GM12864 (cell line): ENCODE measurements at regions not wholly inside any gene's neighbourhood (a gene's known extent, or its start where the extent isn't known, plus 50 kb on each side); places are given as distances from the start of the nearest gene placed in this dataset.

Experiments
- DNase-seq: peaks from one replicate; pipeline ENCODE4 v3.0.0-alpha.2; 2011; ENCODE audit warnings: low read depth
- H3K4me3 ChIP-seq: 2 replicates; pipeline ENCODE4 v1.5.1; 2011; ENCODE audit warnings: mild to moderate bottlenecking, low read depth, low read length, control low read depth
- TF ChIP-seq, protein P1 (sequence below): IDR thresholded peaks from 2 replicates; pipeline ENCODE4 v1.5.1; 2011; ENCODE audit warnings: low read depth, mild to moderate bottlenecking, moderate library complexity, low read length, control low read depth, inconsistent platforms; ENCODE audit errors: missing control alignments

DNA sequence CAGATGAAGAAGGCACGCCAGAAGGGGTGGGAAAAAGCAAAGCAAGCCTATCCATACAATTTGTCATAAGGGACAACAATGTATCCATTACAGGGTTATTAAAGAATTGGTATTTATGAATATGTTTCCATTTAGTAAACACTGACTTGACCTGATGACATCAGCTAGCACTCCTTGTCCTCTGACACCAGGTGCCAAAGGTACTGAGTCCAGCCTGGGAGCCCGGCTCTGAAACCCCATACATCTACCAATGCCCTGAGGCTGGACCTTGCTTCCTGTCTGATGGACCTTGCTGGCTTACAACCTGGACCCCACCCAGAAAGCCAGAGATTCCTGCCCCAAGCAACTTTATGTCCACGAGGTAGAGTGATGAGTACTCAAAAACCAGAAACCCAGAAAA lies 263.0 kb upstream of the ATP11B start:
- TF ChIP-seq, protein P1, sequence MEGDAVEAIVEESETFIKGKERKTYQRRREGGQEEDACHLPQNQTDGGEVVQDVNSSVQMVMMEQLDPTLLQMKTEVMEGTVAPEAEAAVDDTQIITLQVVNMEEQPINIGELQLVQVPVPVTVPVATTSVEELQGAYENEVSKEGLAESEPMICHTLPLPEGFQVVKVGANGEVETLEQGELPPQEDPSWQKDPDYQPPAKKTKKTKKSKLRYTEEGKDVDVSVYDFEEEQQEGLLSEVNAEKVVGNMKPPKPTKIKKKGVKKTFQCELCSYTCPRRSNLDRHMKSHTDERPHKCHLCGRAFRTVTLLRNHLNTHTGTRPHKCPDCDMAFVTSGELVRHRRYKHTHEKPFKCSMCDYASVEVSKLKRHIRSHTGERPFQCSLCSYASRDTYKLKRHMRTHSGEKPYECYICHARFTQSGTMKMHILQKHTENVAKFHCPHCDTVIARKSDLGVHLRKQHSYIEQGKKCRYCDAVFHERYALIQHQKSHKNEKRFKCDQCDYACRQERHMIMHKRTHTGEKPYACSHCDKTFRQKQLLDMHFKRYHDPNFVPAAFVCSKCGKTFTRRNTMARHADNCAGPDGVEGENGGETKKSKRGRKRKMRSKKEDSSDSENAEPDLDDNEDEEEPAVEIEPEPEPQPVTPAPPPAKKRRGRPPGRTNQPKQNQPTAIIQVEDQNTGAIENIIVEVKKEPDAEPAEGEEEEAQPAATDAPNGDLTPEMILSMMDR: no peak
- DNase-seq: no peak
- no peak overlapping the region for H3K4me3 ChIP-seq

GRCh38 chr3:182533394-182533793 lies 259.9 kb upstream of the ATP11B start:
- TF ChIP-seq, protein P1: no peak
- no peak overlapping the region for H3K4me3 ChIP-seq
- DNase-seq: no peak

- DNase-seq: no peak
- TF ChIP-seq, protein P1: no peak
- H3K4me3 ChIP-seq: no peak overlapping the region
Measured at GRCh38 chr3:182544542-182544941, 248.8 kb upstream of the ATP11B start.

GRCh38 chr3:182562274-182562673 lies 231.0 kb upstream of the ATP11B start:
- DNase-seq: no peak
- no peak overlapping the region for H3K4me3 ChIP-seq
- TF ChIP-seq, protein P1: no peak

DNA sequence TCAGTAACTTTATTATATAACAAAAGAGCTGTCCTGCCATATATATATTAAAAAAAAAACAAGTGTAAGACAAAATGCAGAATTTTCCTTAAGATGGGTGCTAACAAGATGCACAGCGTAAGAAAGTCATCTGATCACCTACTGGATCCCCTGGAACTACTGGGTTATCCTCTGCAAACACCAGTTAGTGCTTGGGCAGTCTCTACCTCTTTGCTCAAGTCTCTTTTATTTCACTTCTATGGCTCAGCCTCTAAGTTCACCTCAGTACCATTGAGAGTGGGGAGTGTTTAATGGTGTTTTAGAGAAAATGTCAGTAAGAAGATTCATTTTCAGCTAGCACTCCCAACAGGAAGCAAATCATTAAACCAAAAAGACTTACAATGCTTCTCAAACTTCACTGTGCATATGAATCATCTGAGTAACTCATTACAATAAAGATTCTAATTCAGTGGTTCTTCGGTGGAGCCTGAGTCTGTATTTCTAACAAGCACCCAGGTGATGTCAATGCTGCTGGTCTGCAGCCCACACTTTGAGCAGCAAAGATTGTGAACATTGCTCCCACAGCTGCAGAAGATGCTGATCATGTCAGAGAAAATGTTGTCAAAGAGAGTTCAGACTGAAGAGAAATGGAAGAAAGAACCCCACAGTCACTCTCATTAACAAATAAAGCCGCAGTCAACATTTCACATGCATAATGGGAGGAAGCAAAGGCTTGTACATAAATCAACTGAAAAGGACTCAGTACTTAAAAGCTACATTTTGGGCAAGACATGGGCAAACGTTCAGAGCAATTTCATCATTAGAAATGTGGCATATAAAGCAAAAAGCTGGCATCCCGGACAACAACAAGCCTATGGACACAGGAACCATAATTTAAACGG lies 227.1 kb upstream of the ATP11B start:
- TF ChIP-seq, protein P1: no peak
- DNase-seq: no peak
- H3K4me3 ChIP-seq: no peak overlapping the region

DNA sequence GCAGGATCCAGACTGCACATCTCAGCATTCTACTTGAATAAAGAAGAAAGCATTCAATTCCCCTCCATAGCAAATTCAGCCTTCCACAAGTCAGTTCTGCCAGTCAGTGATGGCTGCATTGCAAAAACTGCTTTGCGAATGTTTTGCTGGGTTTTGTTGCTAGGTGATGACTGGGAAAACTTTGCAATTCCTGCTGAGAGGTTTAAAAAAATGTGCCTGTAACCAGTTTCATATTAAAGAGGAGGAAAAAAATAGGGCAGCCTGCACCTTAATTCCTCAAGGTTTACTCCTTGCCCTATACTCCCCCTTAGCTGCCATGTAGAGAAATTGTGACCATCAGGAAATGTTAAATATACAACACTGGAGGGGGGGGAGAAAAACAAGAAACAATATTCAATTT lies 225.6 kb upstream of the ATP11B start:
- TF ChIP-seq, protein P1: no peak
- no peak for DNase-seq
- H3K4me3 ChIP-seq: no peak overlapping the region

- DNase-seq: no peak
- TF ChIP-seq, protein P1: no peak
- H3K4me3 ChIP-seq: no peak overlapping the region
Measured at GRCh38 chr3:182568261-182568660, 225.0 kb upstream of the ATP11B start.
